HPDE6-E6E7 (cell line): ENCODE measurements at regions not wholly inside any gene's neighbourhood (a gene's known extent, or its start where the extent isn't known, plus 50 kb on each side); places are given as distances from the start of the nearest gene placed in this dataset.

ENCODE experiments used
- DNase-seq: peaks from one replicate; pipeline ENCODE4 v3.0.0; 2011; ENCODE audit warnings: missing footprints; ENCODE audit errors: extremely low spot score

DNA sequence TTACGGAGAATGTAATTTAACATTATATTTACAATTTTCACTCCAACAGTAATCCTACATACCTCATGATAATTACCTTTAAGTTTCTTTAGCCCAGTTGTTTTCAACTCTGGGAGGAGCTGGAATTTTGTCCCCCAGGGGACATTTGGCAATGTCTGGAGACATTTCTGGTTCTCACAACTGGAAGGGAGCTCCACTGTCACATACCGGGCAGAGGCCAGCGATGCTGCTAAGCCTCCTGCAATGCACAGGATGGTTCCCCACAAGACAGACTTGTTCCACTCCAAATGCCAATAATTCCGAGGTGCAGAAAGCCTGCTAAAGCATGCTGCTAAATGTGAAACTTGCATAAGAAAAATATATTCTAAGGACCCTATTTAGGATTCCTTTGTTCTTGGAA lies 251.1 kb upstream of the IRX5 start:
- DNase-seq, result no peak

GRCh38 chr16:54677308-54677950 lies 253.2 kb upstream of the IRX5 start:
- DNase-seq, result no peak

DNA sequence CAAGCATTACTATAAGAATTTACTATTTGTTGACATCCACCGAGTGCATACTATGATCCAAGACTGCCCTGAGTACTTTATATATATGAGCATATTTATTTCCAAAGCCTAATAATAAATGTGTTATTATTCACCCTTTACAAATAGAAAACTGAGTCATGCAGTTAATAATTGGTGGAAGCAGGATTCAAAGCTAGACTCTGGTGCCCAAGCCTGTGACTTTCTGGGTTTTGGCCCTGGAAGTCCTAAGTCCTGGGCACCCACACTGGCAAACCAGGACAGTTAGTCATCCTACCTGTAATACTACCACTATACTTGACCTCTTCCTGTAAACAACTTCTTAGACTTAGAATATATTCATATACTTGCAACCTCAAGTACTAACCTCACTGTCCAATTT lies 257.4 kb upstream of the IRX5 start:
- DNase-seq, result no peak

DNA sequence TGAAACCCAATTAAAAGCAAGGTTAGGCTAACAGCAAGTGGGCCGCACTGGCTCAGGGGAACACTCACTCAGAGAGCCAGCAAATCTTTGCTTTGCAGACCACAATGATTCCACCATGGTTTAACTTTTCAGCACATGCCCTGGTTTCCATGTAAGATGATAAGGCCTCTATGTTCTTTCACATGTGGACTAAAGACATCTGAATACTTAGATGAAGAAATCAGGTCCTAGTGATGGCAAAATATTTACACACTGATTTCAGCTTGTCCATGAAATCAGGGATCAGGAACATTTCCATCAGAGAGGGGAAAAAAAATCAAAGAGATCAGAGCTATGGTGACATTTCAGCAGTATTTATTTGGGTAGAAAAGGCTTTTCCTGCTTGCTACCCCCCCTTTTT lies 258.2 kb upstream of the IRX5 start:
- DNase-seq, result no peak

- no peak for DNase-seq
Measured at GRCh38 chr16:54657709-54658102, 273.0 kb upstream of the IRX5 start.

- no peak for DNase-seq
Measured at GRCh38 chr16:54657058-54657708, 273.5 kb upstream of the IRX5 start.

GRCh38 chr16:54655121-54655590 lies 275.5 kb upstream of the IRX5 start:
- DNase-seq, result no peak

DNA sequence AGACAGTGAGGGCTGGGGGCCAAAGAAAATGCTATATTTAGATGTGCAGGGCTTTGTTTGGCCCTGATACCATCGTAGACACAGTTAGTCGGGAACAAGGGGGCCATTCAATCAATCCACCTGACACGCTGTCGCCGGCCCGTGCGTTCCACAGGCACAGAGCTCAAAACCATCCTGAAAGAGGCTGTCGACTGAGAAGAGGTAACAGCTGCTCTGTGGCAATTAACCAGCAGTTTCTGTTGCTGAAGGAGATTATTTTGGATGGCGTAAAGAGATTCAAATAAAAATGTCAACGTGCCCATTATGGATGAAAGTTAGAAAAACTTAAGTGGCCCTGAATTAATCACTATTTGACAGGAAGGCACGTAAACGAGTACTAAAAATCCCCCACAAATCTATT lies 276.2 kb upstream of the IRX5 start:
- no peak for DNase-seq

DNA sequence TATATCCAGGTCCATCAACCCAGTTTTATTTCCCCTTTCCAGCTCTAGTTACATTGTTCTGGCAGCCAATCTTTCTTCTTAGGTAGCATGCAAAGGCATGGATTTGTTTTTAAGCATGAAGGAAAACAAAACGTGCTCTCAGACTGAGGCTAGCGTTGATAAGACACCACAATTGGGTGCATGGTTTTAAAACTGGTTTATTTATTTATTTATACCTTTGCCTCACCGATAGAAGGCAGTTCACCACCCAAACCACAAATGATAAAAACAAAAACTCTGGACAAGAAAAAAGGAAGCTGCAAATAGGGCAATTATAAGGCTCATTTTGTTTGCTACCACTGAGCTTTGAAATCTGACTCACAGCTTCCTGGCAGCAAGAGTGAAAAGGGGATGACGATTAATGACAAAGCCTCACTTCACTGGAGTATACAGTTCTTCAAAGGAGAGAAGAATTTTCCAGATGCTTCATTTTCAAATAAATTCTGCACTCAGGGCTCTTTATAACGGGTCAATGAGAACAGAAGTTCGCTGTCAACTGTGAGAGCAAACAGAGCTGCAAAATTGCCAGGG lies 278.4 kb upstream of the IRX5 start:
- DNase-seq, result no peak

DNA sequence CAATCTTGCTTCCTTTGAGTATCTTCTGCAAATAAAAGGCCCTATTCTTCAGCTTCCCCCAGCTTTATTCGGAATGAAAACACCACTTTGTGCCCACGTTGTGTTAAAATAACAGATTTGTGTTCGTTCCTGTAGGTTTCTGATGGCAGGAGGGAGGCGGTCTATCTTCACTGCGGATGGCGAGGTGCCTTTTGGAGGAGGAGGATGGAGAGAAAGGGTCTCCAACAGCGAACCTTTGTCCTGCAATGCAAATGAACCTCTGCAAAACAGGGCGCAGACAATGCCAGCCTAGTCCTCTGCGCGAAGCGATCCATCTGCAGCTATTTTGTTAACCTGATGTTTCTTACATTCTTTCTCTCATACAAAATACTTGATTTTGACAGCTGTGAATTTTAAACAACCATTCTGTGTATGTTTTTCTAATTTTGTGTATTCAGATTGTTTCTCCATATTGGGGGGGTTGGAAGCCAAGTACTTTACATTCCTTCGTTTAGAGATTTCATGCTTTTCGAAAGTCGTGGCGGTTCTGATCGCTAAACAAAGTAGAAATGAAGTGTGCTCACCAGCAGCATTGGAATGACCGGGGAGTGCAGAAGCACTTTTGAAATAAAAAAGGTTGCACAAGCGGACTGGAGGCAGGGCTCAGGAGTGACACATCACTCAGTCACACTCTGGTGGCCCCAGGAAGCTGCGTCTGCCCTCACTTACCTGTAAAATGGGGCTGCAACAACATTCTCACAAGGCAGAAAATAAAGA lies 279.0 kb upstream of the IRX5 start:
- DNase-seq, result no peak

DNA sequence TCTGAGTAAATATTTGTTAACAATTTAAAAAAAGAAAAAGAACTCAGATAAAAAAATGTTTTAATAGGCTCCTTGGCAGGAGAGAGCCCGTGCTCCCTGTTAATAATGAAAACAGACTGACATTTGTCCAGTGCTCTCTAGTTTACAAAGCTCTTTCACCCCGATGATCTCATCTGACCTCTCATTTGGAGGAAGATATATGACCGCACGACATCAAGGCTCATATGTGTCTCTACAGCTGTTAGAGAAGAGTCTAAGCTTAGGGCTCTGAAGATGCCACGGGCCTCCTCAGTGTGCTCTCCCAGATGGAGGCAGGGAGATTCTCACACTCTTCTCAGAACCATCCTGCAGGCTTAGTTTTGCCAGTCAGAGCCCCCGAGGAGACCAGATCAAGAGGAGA lies 280.8 kb upstream of the IRX5 start:
- no peak for DNase-seq

DNA sequence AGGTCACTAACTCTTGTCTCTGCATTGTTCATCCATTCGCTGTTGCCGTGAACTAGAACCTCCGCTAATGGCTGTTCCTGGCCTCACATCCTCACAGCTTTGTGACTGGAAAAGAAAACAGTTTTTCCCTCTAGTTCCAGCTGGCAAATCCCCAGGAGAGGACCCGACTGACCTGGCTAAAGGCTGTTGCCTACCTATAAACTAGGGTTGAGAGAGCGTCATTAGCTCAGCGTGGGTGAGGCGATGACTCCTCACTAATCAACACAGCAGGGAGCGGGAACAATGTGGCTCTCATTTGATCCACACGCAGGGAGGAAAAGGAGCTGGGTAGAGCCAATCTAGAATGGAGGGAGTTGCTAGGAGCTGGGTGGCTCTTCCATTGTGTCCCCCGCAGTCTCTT lies 282.1 kb upstream of the IRX5 start:
- DNase-seq, result no peak

DNA sequence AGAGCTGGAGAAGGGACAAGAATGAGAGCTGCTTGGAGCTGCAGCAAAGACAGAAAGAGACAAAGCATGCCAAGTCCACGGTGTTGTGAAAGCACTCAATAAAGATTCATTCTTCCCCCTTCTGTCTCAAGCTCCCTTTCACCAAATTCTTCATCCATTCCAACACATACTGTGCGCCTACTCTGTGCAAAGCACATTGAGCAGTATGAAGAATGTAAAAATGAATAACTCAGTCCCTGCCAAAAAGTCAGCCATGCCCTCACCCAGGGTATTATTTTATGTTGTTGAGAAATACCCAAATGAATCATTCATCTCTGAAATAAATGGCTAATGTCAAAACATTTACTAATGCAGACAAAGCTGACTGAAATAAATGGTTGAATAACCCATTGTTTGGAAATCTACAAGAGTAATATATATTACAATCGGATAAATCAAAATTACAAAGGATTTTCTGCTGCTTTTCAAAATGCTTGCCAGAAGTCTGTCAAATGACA lies 282.9 kb upstream of the IRX5 start:
- DNase-seq, result no peak

- DNase-seq, result no peak
Measured at GRCh38 chr16:54647216-54647615, 283.4 kb upstream of the IRX5 start.

- no peak for DNase-seq
Measured at GRCh38 chr16:54645345-54645744, 285.3 kb upstream of the IRX5 start.

- no peak for DNase-seq
Measured at GRCh38 chr16:54636221-54636793, 294.4 kb upstream of the IRX5 start.

- DNase-seq, result no peak
Measured at GRCh38 chr16:54633943-54634362, 296.7 kb upstream of the IRX5 start.

DNA sequence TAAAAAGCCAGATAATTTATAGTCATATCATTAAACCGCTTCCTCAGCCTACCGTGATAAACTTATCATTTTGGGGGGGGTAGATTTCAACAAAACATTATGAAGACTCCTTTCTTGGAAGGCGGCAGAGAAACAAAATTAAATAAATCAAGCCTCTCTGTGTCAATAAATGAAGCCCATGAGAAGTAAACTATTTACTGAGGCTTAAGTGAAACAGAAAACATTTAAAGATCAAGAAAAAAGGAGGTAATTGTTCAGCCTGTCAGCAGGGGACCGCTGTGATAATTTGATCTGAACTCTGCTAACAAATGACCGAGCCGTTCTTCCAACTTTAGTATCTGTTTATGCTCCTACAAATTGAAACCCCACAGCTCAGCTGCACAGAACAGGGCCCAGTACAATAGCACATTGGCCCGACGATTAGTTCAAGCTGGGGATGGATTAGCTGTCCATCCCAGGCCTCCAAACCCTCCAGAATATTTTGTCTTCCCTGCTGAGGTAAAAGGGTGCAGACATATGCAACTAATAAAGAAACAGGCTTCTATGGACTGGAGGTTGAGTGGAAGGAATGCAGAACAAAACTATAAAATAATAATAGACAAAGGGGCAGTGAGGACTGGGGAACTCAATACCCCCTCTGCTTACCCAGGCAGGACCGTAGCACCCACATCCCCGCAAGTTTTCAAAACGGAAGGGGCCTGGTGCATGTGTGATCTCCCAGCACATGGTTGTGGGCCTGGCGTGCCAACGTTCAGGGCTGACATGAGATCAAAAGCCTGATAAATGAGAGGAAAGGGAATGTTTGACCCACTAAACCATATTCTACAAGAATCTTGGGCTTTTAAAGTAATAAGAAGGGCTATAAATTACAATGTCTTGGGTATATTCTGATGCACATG lies 298.1 kb upstream of the IRX5 start:
- no peak for DNase-seq

- DNase-seq, result no peak
Measured at GRCh38 chr16:54631782-54632181, 298.9 kb upstream of the IRX5 start.

DNA sequence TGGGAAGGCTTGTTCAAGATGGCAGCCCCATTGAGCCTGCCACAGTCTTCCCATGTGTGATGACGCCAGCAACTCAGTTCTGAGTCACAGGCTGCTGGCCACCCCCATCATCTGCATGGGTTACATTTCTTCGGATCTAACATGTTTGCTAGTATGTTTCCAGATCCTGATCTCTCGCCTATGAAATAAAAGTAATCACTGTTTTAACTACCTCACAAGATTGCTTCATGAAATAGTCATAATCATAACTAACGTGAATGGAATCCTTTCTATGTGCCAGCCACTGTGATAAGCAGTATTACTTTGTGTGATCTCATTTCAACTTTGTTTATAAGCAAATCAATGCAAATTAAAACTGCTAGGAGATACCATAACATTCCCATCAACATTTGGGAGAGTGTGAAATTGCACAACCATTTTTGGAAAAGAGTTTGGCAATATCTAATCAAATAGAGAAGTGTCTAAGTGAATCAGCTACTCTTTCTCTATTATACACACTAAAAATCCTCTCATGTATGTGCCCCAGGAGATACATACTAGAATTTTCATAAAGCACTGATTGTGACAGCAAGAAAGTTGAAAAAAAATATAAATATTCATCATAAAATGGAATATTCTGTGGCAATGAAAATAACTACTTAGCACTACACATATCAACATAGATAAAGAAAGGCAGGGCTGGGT lies 300.2 kb upstream of the IRX5 start:
- DNase-seq, result no peak
